HEK293 (cell line): ENCODE measurements at regions not wholly inside any gene's neighbourhood (a gene's known extent, or its start where the extent isn't known, plus 50 kb on each side); places are given as distances from the start of the nearest gene placed in this dataset.
"Not testable (repeated sequence)": the region's sequence is repeated elsewhere in the genome, so short reads cannot be mapped to it uniquely, and the experiment has no call there.

Experiments
- CTCF ChIA-PET: fragments of 350-600 bp; formaldehyde crosslinking; extraction: SDS; loops from one replicate; lab custom pipeline; 2021; ENCODE audit warnings: antibody characterized with exemption; lab: Yijun Ruan, JAX
- POLR2A ChIA-PET: fragments of 300-600 bp; formaldehyde crosslinking; extraction: SDS; loops from one replicate; lab custom pipeline; 2020; ENCODE audit warnings: antibody characterized with exemption, inconsistent platforms; lab: Yijun Ruan, JAX
- H3K27ac ChIP-seq: fragments of 200-500 bp; sonication (Bioruptor generic); 2 replicates; pipeline ENCODE4 v1.5.1; 2014; ENCODE audit warnings: low read depth, low read length, control low read depth, inconsistent platforms; ENCODE audit errors: extremely low read depth
- H3K36me3 ChIP-seq, 2 experiments: fragments of 200-500 bp in 1 of 2; sonication (Bioruptor generic) in 1 of 2; 1 replicate in 1 of 2; 2 replicates in 1 of 2; pipeline ENCODE4 v1.5.1; 2014 to 2017; ENCODE audit warnings: inconsistent platforms in 2 of 2, low read length in 2 of 2; ENCODE audit not compliant: control insufficient read depth in 2 of 2, insufficient read depth in 1 of 2
- H3K4me1 ChIP-seq: fragments of 200-500 bp; sonication (Bioruptor generic); 2 replicates; pipeline ENCODE4 v1.5.1; 2014; ENCODE audit warnings: mild to moderate bottlenecking, low read length, inconsistent platforms; ENCODE audit not compliant: control insufficient read depth, insufficient read depth
- H3K4me3 ChIP-seq: 2 replicates; pipeline ENCODE4 v1.5.1; 2011; ENCODE audit warnings: low read depth, mild to moderate bottlenecking, control low read depth, low read length, moderate library complexity
- H3K9me3 ChIP-seq: fragments of 200-500 bp; sonication (Bioruptor generic); 2 replicates; pipeline ENCODE4 v1.5.1; 2014; ENCODE audit warnings: low read depth, low read length, inconsistent platforms; ENCODE audit not compliant: control insufficient read depth, insufficient read depth
- HIC1 ChIP-seq: fragments of 450-650 bp; formaldehyde crosslinking; IDR thresholded peaks from 2 replicates; pipeline ENCODE4 v1.5.1; 2016; ENCODE audit warnings: missing biosample characterization, missing genetic modification characterization
- HOXA7 ChIP-seq: sonication (generic); formaldehyde crosslinking; IDR thresholded peaks from 2 replicates; pipeline ENCODE4 v1.8.1; 2022; ENCODE audit warnings: missing genetic modification reagents, borderline replicate concordance
- MZF1 ChIP-seq: fragments of 450-650 bp; formaldehyde crosslinking; IDR thresholded peaks from 2 replicates; pipeline ENCODE4 v1.5.1; 2017; ENCODE audit warnings: missing biosample characterization, missing genetic modification characterization, borderline replicate concordance
- TRIM28 ChIP-seq: IDR thresholded peaks from 2 replicates; pipeline ENCODE4 v1.6.1; 2011; ENCODE audit warnings: low read length, control low read depth, borderline replicate concordance
- YY2 ChIP-seq: fragments of 450-650 bp; formaldehyde crosslinking; IDR thresholded peaks from 2 replicates; pipeline ENCODE4 v1.5.1; 2016; ENCODE audit warnings: missing biosample characterization, missing genetic modification characterization
- ZBTB11 ChIP-seq: fragments of 450-650 bp; formaldehyde crosslinking; conservative IDR thresholded peaks from 2 replicates; pipeline ENCODE4 v1.5.1; 2016; ENCODE audit warnings: low read depth, missing biosample characterization, missing genetic modification characterization
- ZEB2 ChIP-seq: fragments of 450-650 bp; formaldehyde crosslinking; IDR thresholded peaks from 2 replicates; pipeline ENCODE4 v1.5.1; 2016; ENCODE audit warnings: missing biosample characterization, missing genetic modification characterization
- ZNF169 ChIP-seq: fragments of 450-650 bp; formaldehyde crosslinking; IDR thresholded peaks from 2 replicates; pipeline ENCODE4 v1.5.1; 2016; ENCODE audit warnings: missing biosample characterization, missing genetic modification characterization
- ZNF23 ChIP-seq: fragments of 450-650 bp; formaldehyde crosslinking; IDR thresholded peaks from 2 replicates; pipeline ENCODE4 v1.5.1; 2016; ENCODE audit warnings: missing biosample characterization, missing genetic modification characterization, borderline replicate concordance
- ZNF623 ChIP-seq: fragments of 450-650 bp; formaldehyde crosslinking; IDR thresholded peaks from 2 replicates; pipeline ENCODE4 v1.5.1; 2016; ENCODE audit warnings: missing biosample characterization, missing genetic modification characterization
- TF ChIP-seq, protein P1 (sequence below): fragments of 450-650 bp; formaldehyde crosslinking; IDR thresholded peaks from 2 replicates; pipeline ENCODE4 v1.5.1; 2017; ENCODE audit warnings: missing biosample characterization, mild to moderate bottlenecking, missing genetic modification characterization, moderate library complexity
- TF ChIP-seq, protein P2 (sequence below): fragments of 450-650 bp; formaldehyde crosslinking; IDR thresholded peaks from 2 replicates; pipeline ENCODE4 v1.5.1; 2016; ENCODE audit warnings: missing biosample characterization, missing genetic modification characterization
- TF ChIP-seq, protein P3 (sequence below): fragments of 450-650 bp; formaldehyde crosslinking; IDR thresholded peaks from 2 replicates; pipeline ENCODE4 v1.5.1; 2016; ENCODE audit warnings: missing biosample characterization, missing genetic modification characterization
- TF ChIP-seq, protein P4 (sequence below): fragments of 450-650 bp; formaldehyde crosslinking; IDR thresholded peaks from 2 replicates; pipeline ENCODE4 v1.5.1; 2016; ENCODE audit warnings: missing biosample characterization, missing genetic modification characterization, low read depth

- Histone ChIP-seq H3K4me1 (no peaks in the 10 kb centered on the region), H3K4me3 (no peak overlapping the region), H3K27ac (no peak overlapping the region), H3K9me3 (no peaks in the 10 kb centered on the region)
- CTCF ChIA-PET: no interaction called here
- POLR2A ChIA-PET: no interaction called here
- TF ChIP-seq ZNF623 (no peak), TRIM28 (no peak), HIC1 (tag by site-specific recombination) (no peak), HOXA7 (CRISPR knock-in tag) (no peak), ZBTB11 (tag by site-specific recombination) (no peak), ZEB2 (tag by site-specific recombination) (no peak), YY2 (tag by site-specific recombination) (no peak), MZF1 (tag by site-specific recombination) (no peak), ZNF23 (tag by site-specific recombination) (no peak), ZNF169 (tag by site-specific recombination) (no peak)
- TF ChIP-seq, protein P1, sequence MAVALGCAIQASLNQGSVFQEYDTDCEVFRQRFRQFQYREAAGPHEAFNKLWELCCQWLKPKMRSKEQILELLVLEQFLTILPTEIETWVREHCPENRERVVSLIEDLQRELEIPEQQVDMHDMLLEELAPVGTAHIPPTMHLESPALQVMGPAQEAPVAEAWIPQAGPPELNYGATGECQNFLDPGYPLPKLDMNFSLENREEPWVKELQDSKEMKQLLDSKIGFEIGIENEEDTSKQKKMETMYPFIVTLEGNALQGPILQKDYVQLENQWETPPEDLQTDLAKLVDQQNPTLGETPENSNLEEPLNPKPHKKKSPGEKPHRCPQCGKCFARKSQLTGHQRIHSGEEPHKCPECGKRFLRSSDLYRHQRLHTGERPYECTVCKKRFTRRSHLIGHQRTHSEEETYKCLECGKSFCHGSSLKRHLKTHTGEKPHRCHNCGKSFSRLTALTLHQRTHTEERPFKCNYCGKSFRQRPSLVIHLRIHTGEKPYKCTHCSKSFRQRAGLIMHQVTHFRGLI (tag by site-specific recombination): no peak
- TF ChIP-seq, protein P2, sequence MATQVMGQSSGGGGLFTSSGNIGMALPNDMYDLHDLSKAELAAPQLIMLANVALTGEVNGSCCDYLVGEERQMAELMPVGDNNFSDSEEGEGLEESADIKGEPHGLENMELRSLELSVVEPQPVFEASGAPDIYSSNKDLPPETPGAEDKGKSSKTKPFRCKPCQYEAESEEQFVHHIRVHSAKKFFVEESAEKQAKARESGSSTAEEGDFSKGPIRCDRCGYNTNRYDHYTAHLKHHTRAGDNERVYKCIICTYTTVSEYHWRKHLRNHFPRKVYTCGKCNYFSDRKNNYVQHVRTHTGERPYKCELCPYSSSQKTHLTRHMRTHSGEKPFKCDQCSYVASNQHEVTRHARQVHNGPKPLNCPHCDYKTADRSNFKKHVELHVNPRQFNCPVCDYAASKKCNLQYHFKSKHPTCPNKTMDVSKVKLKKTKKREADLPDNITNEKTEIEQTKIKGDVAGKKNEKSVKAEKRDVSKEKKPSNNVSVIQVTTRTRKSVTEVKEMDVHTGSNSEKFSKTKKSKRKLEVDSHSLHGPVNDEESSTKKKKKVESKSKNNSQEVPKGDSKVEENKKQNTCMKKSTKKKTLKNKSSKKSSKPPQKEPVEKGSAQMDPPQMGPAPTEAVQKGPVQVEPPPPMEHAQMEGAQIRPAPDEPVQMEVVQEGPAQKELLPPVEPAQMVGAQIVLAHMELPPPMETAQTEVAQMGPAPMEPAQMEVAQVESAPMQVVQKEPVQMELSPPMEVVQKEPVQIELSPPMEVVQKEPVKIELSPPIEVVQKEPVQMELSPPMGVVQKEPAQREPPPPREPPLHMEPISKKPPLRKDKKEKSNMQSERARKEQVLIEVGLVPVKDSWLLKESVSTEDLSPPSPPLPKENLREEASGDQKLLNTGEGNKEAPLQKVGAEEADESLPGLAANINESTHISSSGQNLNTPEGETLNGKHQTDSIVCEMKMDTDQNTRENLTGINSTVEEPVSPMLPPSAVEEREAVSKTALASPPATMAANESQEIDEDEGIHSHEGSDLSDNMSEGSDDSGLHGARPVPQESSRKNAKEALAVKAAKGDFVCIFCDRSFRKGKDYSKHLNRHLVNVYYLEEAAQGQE (tag by site-specific recombination): no peak
- TF ChIP-seq, protein P3, sequence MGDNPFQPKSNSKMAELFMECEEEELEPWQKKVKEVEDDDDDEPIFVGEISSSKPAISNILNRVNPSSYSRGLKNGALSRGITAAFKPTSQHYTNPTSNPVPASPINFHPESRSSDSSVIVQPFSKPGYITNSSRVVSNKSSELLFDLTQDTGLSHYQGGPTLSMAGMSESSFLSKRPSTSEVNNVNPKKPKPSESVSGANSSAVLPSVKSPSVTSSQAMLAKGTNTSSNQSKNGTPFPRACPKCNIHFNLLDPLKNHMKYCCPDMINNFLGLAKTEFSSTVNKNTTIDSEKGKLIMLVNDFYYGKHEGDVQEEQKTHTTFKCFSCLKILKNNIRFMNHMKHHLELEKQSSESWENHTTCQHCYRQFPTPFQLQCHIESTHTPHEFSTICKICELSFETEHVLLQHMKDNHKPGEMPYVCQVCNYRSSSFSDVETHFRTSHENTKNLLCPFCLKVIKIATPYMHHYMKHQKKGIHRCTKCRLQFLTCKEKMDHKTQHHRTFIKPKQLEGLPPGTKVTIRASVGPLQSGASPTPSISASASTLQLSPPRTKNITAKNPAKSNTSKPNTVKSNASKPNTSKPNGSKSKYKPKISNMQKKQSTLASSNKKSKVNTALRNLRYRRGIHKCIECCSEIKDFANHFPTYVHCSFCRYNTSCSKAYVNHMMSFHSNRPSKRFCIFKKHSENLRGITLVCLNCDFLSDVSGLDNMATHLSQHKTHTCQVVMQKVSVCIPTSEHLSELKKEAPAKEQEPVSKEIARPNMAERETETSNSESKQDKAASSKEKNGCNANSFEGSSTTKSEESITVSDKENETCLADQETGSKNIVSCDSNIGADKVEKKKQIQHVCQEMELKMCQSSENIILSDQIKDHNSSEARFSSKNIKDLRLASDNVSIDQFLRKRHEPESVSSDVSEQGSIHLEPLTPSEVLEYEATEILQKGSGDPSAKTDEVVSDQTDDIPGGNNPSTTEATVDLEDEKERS (tag by site-specific recombination): no peak
- TF ChIP-seq, protein P4, sequence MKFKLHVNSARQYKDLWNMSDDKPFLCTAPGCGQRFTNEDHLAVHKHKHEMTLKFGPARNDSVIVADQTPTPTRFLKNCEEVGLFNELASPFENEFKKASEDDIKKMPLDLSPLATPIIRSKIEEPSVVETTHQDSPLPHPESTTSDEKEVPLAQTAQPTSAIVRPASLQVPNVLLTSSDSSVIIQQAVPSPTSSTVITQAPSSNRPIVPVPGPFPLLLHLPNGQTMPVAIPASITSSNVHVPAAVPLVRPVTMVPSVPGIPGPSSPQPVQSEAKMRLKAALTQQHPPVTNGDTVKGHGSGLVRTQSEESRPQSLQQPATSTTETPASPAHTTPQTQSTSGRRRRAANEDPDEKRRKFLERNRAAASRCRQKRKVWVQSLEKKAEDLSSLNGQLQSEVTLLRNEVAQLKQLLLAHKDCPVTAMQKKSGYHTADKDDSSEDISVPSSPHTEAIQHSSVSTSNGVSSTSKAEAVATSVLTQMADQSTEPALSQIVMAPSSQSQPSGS: no peak
- TF ChIP-seq, all 188 proteins: peak for 0
- H3K36me3 ChIP-seq: no peaks in the 10 kb centered on the region
Measured at GRCh38 chr1:172845865-172846264, 187.0 kb downstream of the FASLG start.

DNA sequence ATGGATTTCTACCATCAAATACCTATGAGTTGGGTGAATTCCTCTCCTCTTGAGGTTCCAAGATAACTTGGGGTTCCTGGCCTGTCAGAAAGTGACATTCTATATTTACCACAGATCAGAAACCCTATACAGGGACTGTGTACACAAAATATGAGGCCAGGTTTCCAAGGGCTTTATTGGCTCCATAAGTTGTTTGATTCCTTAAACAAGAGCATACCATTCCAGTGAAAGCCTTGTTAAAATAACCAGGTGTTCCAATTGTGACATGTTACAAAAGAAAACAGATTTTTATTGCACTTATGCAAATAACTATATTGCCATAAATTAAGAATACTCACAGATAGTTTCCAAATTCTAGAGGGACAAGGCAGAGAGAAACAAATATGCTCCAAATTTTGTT lies 188.9 kb downstream of the FASLG start:
- CTCF ChIA-PET, H3K36me3 ChIP-seq, H3K4me3 ChIP-seq, H3K4me1 ChIP-seq, H3K27ac ChIP-seq, H3K9me3 ChIP-seq, POLR2A ChIA-PET: not testable (repeated sequence)
